Liver (tissue), 3 donors: ENCODE measurements at regions not wholly inside any gene's neighbourhood (a gene's known extent, or its start where the extent isn't known, plus 50 kb on each side); places are given as distances from the start of the nearest gene placed in this dataset.

Source experiments
- ATF3 ChIP-seq: IDR thresholded peaks from 2 replicates; pipeline ENCODE4 v1.6.1; 2016; ENCODE audit warnings: antibody characterized with exemption
- CTCF ChIP-seq: fragments of 150-350 bp; IDR thresholded peaks from 2 replicates; pipeline ENCODE4 v1.5.1; 2017; ENCODE audit warnings: improper control_type of control experiment, low read depth, low read length; ENCODE audit not compliant: missing input control
- FOXA1 ChIP-seq: IDR thresholded peaks from 2 replicates; pipeline ENCODE4 v1.6.1; 2016; ENCODE audit warnings: antibody characterized with exemption
- GABPA ChIP-seq, 2 donors: IDR thresholded peaks in 1 of 2; conservative IDR thresholded peaks in 1 of 2; 2 replicates each; pipeline ENCODE4 v1.6.1; 2016; ENCODE audit warnings: antibody characterized with exemption in 2 of 2, mild to moderate bottlenecking in 1 of 2, moderate library complexity in 1 of 2
- HNF4A ChIP-seq, 2 donors: conservative IDR thresholded peaks; 2 replicates each; pipeline ENCODE4 v1.6.1; 2016; ENCODE audit warnings: antibody characterized with exemption in 2 of 2, mild to moderate bottlenecking in 2 of 2
- JUND ChIP-seq, 2 donors: IDR thresholded peaks; 2 replicates each; pipeline ENCODE4 v1.6.1; 2016; ENCODE audit warnings: antibody characterized with exemption in 2 of 2
- MAX ChIP-seq: IDR thresholded peaks from 2 replicates; pipeline ENCODE4 v1.6.1; 2016; ENCODE audit warnings: antibody characterized with exemption
- RAD21 ChIP-seq, 2 donors: IDR thresholded peaks; 2 replicates each; pipeline ENCODE4 v1.6.1; 2016; ENCODE audit warnings: antibody characterized with exemption in 2 of 2, mild to moderate bottlenecking in 2 of 2
- REST ChIP-seq: IDR thresholded peaks from 2 replicates; pipeline ENCODE4 v1.6.1; 2016; ENCODE audit warnings: antibody characterized with exemption, mild to moderate bottlenecking
- RXRA ChIP-seq, 2 donors: IDR thresholded peaks; 2 replicates each; pipeline ENCODE4 v1.6.1; 2017 to 2018; ENCODE audit warnings: antibody characterized with exemption in 2 of 2, mild to moderate bottlenecking in 1 of 2
- SP1 ChIP-seq: IDR thresholded peaks from 2 replicates; pipeline ENCODE4 v1.6.1; 2018; ENCODE audit warnings: antibody characterized with exemption, mild to moderate bottlenecking
- TAF1 ChIP-seq: conservative IDR thresholded peaks from 2 replicates; pipeline ENCODE4 v1.6.1; 2016; ENCODE audit warnings: antibody characterized with exemption, mild to moderate bottlenecking
- YY1 ChIP-seq: IDR thresholded peaks from 2 replicates; pipeline ENCODE4 v1.6.1; 2016; ENCODE audit warnings: antibody characterized with exemption, mild to moderate bottlenecking
- ZBTB33 ChIP-seq: IDR thresholded peaks from 2 replicates; pipeline ENCODE4 v1.6.1; 2016; ENCODE audit warnings: antibody characterized with exemption
- donor health status: healthy.
- donor health status: healthy.

GRCh38 chr1:199202331-199202730 lies 563.5 kb downstream of the PTPRC start:
- TF ChIP-seq FOXA1 (no peak), MAX (no peak), JUND (IDR thresholded peaks at IDR 0.05) (no peak), CTCF (no peak), RAD21 (IDR thresholded peaks at IDR 0.05) (no peak), REST (no peak), GABPA (IDR thresholded peaks at IDR 0.05 in 1 of 2, conservative IDR thresholded peaks at IDR 0.05 in 1 of 2) (no peak), ATF3 (no peak), ZBTB33 (no peak), YY1 (no peak), TAF1 (no peak), SP1 (no peak), RXRA (IDR thresholded peaks at IDR 0.05) (no peak), HNF4A (conservative IDR thresholded peaks at IDR 0.05) (no peak)
